Suppressor macrophage (primary cell): ENCODE measurements at regions not wholly inside any gene's neighbourhood (a gene's known extent, or its start where the extent isn't known, plus 50 kb on each side); places are given as distances from the start of the nearest gene placed in this dataset.

Source experiments
- DNase-seq, 4 experiments: peaks; one replicate each; pipeline ENCODE4 v3.0.0-alpha.2; 2020 to 2022

DNA sequence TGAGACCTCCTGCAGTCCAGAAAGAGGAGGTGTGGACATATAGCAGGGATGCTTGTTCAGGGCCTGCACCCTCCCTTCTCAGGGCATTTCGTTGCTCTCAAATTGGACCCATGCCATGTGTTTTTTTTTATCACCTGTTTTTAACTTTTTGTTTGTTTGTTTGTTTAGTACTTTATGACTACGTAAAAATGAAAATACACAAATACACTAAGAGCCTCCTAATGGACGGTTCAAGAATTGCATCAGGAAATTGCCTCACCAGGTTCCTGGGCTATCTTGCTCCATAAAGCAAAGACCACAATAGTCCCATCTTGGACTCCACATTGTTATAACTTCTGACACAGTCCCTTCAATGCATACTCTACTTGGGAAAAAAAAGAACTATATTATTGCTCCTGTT, 1685.9 kb upstream of the TENM3 start:
- peak in 2 of 4 experiments; percentile 5 to 7 for DNase-seq

DNA sequence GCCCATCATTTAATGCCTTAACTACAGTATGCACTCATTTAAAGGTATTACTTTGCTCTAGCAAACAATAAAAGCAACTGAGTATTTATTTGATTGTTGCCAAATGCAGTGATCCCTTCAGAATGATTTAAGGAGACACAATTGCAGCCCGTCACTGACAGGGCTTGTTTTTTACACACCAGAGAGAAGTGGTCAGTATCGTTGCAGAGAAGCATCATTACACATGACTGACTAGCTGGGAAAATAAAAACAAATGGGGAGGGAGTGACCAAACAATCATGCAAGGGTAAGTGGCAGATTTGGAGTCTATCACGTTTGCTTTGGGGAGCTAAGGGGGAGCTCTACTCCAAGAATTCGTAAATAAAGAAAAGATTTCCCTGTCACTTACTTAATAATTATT, 1685.3 kb upstream of the TENM3 start:
- DNase-seq: no peak

DNA sequence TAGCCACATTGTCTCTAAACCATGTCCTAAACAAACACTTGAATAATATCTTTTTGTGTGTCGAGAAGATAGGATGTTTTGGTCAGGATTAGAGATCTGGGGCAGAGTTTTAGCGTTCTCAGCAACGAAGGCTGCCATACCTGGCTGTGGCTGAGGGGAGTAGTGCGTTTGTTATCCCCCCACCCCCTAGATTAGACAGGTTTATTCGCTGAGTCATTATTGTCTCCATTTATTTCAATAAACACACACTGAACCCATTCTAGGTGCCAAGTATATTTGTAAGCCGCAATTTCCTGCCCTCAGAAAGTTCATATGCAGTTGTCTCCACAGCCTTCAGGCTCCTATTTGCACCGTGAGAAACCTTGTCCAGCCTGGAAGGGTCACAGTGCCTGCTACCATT, 1684.8 kb upstream of the TENM3 start:
- no peak for DNase-seq

GRCh38 chr4:180560896-180561295, 1682.3 kb upstream of the TENM3 start:
- DNase-seq: peak in 2 of 4 experiments; percentile 2 to 10

GRCh38 chr4:180564026-180564425, 1679.2 kb upstream of the TENM3 start:
- no peak for DNase-seq

DNA sequence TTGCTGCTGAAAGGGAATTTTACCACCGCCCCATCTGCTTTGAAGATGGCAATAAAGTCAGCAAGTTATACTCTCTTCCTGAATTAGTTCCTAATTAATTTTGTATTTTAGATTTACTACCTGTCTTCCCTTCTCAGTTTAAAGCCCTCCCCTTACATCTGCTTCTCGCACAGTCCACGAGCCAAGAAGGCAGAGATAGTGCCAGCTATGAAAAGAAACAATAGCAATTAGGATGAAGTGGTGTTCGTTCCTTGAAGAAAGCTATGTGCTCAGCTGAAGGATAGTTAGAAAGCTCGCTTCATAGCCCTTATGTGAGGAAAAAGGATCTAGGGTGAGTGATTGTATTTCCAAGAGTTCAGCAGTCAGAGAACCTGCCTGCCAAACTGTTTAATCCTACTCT, 1678.8 kb upstream of the TENM3 start:
- DNase-seq: no peak

GRCh38 chr4:180565856-180566431, 1677.3 kb upstream of the TENM3 start:
- no peak for DNase-seq

GRCh38 chr4:180566492-180566891, 1676.7 kb upstream of the TENM3 start:
- no peak for DNase-seq

DNA sequence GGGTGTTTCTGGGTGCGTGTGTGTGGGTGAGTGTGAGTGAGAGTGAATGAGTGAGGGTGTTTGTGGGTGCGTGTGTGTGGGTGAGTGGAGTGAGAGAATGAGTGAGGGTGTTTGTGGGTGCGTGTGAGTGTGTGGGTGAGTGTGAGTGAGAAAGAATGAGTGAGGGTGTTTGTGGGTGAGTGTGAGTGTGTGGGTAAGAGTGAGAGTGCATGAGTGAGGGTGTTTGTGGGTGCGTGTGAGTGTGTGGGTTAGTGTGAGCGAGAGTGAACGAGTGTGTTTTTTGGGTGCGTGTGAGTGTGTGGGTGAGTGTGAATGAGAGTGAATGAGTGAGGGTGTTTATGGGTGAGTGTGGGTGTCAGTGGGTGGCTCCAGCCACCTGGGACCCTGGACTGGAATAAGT, 1676.1 kb upstream of the TENM3 start:
- DNase-seq: no peak

GRCh38 chr4:180571516-180572055, 1671.6 kb upstream of the TENM3 start:
- no peak for DNase-seq

- DNase-seq: no peak
These were observed 1665.0 kb upstream of the TENM3 start for GRCh38 chr4:180578175-180578574.

- DNase-seq: no peak
These were observed 1662.1 kb upstream of the TENM3 start for GRCh38 chr4:180581061-180581460.

DNA sequence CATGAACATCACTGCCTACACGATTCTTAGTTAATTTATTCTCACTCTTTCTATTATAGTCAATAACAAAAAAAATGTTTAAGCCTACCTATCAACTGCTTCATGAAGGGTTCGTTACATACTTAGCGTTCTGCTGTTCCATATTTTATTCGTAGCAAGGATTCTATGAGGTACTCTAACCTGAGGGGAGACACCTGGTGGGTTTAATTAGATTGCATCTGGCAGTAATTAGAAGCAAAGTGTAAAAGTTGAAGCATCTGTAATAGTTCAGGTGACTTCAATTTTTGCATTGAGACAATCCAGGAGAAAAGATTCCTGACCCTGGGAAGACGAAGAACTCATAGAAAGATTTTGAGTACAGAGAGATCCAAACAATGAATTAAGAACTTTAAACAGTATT, 1655.8 kb upstream of the TENM3 start:
- DNase-seq: no peak

DNA sequence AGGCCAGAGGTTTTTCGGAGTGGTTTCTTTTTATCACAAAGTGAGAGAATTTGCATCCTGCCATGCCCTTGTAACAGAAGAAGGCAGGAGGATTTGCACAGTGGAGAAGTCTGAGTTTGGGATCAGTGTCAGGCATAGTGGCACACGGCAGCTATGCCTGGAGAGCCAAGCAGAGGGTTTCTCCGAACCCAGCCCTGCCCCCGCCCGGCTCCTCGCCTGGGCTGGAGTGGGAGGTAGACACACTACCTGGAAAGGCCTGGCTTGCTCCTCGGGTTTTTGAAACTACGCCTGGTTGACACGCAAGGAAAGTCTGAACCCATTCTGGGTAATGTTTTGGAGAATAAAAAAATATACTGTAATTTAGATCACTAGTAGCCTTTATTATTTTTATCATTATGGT, 1653.6 kb upstream of the TENM3 start:
- no peak for DNase-seq

DNA sequence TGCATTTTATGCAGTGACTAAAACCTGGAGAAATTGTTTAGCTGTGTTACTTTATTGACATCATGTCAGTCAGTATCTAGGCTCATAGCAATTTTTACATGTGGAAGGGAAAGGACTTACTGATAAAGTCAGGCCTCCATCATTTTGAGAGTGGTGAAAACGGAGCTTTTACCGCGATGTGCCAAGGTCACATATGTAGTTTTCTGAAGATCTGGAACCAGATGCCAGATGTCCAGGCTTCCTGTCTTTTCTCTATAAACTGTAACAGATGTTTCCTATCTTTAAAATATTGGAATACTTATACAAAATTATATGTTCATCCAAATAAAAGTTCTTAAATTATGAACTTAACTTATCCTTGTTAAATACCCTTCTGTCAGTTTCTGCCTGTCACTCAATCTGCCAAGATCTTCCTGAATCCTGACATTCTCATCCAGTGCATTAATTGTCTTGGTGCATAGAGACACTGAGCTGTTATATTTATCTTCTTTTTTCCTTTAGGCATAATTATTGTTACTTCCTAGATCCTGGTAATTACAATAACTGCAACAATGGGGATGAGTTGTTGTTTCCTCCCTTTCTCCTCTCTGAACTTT, 1646.2 kb upstream of the TENM3 start:
- no peak for DNase-seq

DNA sequence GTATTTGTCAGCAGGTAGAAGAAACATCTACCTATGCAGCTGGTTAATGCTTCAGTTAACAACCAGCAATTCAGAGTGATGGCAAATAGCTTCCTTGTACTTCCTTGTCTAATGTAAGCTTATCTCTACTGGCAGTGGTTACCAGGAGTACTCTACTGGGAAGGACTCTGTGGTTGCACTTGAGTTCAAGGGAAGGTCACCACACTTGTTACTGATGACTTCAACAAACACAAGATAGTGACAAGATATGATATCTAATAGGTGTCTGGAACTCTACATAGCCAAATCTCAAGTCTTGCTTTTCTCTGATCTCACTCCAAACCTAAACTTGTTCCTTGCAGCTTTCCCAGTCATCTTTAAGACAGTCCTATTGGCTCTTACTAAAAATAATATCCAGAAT, 1644.9 kb upstream of the TENM3 start:
- no peak for DNase-seq

- no peak for DNase-seq
These were observed 1639.4 kb upstream of the TENM3 start for GRCh38 chr4:180603791-180604190.

- no peak for DNase-seq
These were observed 1632.9 kb upstream of the TENM3 start for GRCh38 chr4:180610324-180610723.

GRCh38 chr4:180615746-180616145, 1627.5 kb upstream of the TENM3 start:
- DNase-seq: no peak

- DNase-seq: peak in 1 of 4 experiments; percentile 3
These were observed 1626.0 kb upstream of the TENM3 start for GRCh38 chr4:180617196-180617595.

DNA sequence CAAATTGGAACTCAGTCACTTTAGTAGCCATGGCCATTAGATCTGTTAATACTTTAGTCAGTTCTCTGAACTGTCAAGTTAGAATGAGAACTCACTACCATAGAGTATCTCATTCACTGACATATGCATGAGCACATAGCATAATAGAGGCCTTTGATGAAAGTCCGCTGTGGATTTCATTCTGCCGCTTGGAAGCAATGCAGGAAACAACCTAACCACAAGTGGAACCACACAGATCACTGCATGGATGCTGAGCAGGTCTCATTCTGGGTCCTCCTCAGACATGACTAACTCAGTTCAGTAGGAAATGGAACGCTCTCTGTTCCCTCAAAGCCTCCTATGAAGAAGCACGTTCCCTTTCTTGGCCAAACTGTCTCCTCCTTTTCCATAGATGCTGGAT, 1624.8 kb upstream of the TENM3 start:
- DNase-seq: no peak

DNA sequence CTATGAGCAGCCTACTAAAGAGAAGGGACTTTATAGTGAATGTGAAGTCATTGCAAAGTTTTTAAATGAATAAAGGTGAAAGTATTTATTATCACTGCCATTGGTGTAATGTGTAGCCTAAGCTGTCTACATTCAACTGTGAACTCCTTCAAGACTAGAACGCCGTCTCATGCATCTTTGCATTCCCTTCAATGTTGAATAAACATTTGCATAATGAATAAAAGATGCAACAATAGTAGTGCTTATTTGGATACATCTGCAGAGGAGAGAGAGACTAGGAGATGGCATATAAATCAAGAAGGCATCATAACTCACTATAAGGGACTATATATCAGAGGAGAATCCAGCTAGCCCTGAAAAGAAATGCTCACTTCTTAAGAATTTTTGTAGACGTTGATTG, 1623.8 kb upstream of the TENM3 start:
- DNase-seq: no peak

- no peak for DNase-seq
These were observed 1620.9 kb upstream of the TENM3 start for GRCh38 chr4:180622254-180622653.

- no peak for DNase-seq
These were observed 1617.5 kb upstream of the TENM3 start for GRCh38 chr4:180625653-180626052.
